GM23338 (cell line): ENCODE measurements at regions not wholly inside any gene's neighbourhood (a gene's known extent, or its start where the extent isn't known, plus 50 kb on each side); places are given as distances from the start of the nearest gene placed in this dataset.

Experiments used
- ATAC-seq: fragments of 200-7000 bp; cut with Tn5 transposase; 3 replicates; pipeline ENCODE4 v1.9.1; 2020
- DNase-seq: peaks from one replicate; pipeline ENCODE4 v3.0.0-alpha.2; 2015; ENCODE audit warnings: low spot score
- H2AFZ ChIP-seq: fragments of 200-600 bp; sonication (generic); 2 replicates; pipeline ENCODE4 v1.8.0; 2016; ENCODE audit warnings: antibody characterized with exemption, mild to moderate bottlenecking, moderate library complexity
- H3F3A ChIP-seq: fragments of 200-600 bp; sonication (generic); replicated peaks from 2 replicates; pipeline ENCODE4 v1.8.0; 2017; ENCODE audit warnings: antibody characterized with exemption, mixed run types, low read depth
- H3K27ac ChIP-seq: fragments of 200-600 bp; sonication (generic); 2 replicates; pipeline ENCODE4 v1.6.1; 2016; ENCODE audit warnings: low read depth
- H3K27me3 ChIP-seq: fragments of 200-600 bp; sonication (generic); 2 replicates; pipeline ENCODE4 v1.8.0; 2016; ENCODE audit warnings: mild to moderate bottlenecking, mixed run types, moderate library complexity; ENCODE audit not compliant: insufficient read depth
- H3K36me3 ChIP-seq: fragments of 200-600 bp; sonication (generic); 2 replicates; pipeline ENCODE4 v1.8.0; 2016; ENCODE audit warnings: mild to moderate bottlenecking; ENCODE audit not compliant: insufficient read depth
- H3K4me1 ChIP-seq: fragments of 200-600 bp; sonication (generic); 2 replicates; pipeline ENCODE4 v1.8.0; 2016; ENCODE audit warnings: mild to moderate bottlenecking, moderate library complexity; ENCODE audit not compliant: insufficient read depth
- H3K4me2 ChIP-seq: fragments of 200-600 bp; sonication (generic); 2 replicates; pipeline ENCODE4 v1.7.1; 2017; ENCODE audit warnings: mixed run types
- H3K4me3 ChIP-seq: fragments of 200-600 bp; sonication (generic); 2 replicates; pipeline ENCODE4 v1.6.1; 2016; ENCODE audit warnings: mixed run types
- H3K79me2 ChIP-seq: fragments of 200-600 bp; sonication (generic); replicated peaks from 2 replicates; pipeline ENCODE4 v1.8.0; 2017; ENCODE audit warnings: mild to moderate bottlenecking; ENCODE audit not compliant: insufficient read depth
- H3K9me2 ChIP-seq: fragments of 200-600 bp; sonication (generic); 2 replicates; pipeline ENCODE4 v1.8.0; 2017; ENCODE audit not compliant: insufficient read depth
- H4K20me1 ChIP-seq: fragments of 200-600 bp; sonication (generic); replicated peaks from 2 replicates; pipeline ENCODE4 v1.8.0; 2017; ENCODE audit warnings: mild to moderate bottlenecking; ENCODE audit not compliant: insufficient read depth
- H3K27ac Mint-ChIP-seq: 2 replicates; pipeline ENCODE4 v1.8.0; 2020; ENCODE audit warnings: inconsistent platforms, mild to moderate bottlenecking, moderate library complexity, mixed read lengths
- H3K27me3 Mint-ChIP-seq: 3 replicates; pipeline ENCODE4 v1.8.0; 2022; ENCODE audit warnings: low read depth, mild to moderate bottlenecking, moderate library complexity, mixed read lengths, inconsistent platforms; ENCODE audit not compliant: insufficient read depth, poor library complexity
- H3K36me3 Mint-ChIP-seq: 3 replicates; pipeline ENCODE4 v1.8.0; 2021; ENCODE audit warnings: low read depth, mild to moderate bottlenecking, inconsistent platforms, moderate library complexity, mixed read lengths
- H3K4me1 Mint-ChIP-seq: 3 replicates; pipeline ENCODE4 v1.8.0; 2020; ENCODE audit warnings: mild to moderate bottlenecking, inconsistent platforms, mixed read lengths
- H3K4me3 Mint-ChIP-seq: 3 replicates; pipeline ENCODE4 v1.8.0; 2021; ENCODE audit warnings: moderate library complexity, mild to moderate bottlenecking, inconsistent platforms, mixed read lengths
- H3K9me3 Mint-ChIP-seq: 3 replicates; pipeline ENCODE4 v1.8.0; 2020; ENCODE audit warnings: moderate library complexity, mild to moderate bottlenecking, inconsistent platforms, mixed read lengths
- CREB1 ChIP-seq: fragments of 250-450 bp; sonication (Bioruptor Pico); IDR thresholded peaks from 2 replicates; pipeline ENCODE4 v1.5.0; 2020; ENCODE audit warnings: low read depth, mild to moderate bottlenecking, moderate library complexity
- EZH2 ChIP-seq: fragments of 200-600 bp; sonication (generic); IDR thresholded peaks from one replicate; pipeline ENCODE4 v1.8.0; 2017; ENCODE audit warnings: antibody characterized with exemption, mild to moderate bottlenecking, low read depth; ENCODE audit not compliant: unreplicated experiment
- EZH2phosphoT487 ChIP-seq: fragments of 200-600 bp; sonication (generic); IDR thresholded peaks from one replicate; pipeline ENCODE4 v1.8.1; 2018; ENCODE audit warnings: antibody characterized with exemption; ENCODE audit not compliant: unreplicated experiment
- JUNB ChIP-seq: IDR thresholded peaks from one replicate; pipeline ENCODE4 v1.6.1; 2016; ENCODE audit warnings: antibody characterized with exemption; ENCODE audit not compliant: unreplicated experiment
- NANOG ChIP-seq: IDR thresholded peaks from 2 replicates; pipeline ENCODE4 v1.6.1; 2016; ENCODE audit warnings: antibody characterized with exemption, borderline replicate concordance
- POLR2AphosphoS5 ChIP-seq: IDR thresholded peaks from 2 replicates; pipeline ENCODE4 v1.6.1; 2016; ENCODE audit warnings: antibody characterized with exemption, low read depth
- STAT1 ChIP-seq: IDR thresholded peaks from one replicate; pipeline ENCODE4 v1.6.1; 2016; ENCODE audit warnings: antibody characterized with exemption; ENCODE audit not compliant: unreplicated experiment
- ZNF114 ChIP-seq: fragments of 250-450 bp; sonication (Bioruptor Pico); IDR thresholded peaks from 2 replicates; pipeline ENCODE4 v1.5.0; 2020; ENCODE audit warnings: mild to moderate bottlenecking, moderate library complexity
- ZNF331 ChIP-seq: fragments of 250-450 bp; sonication (Bioruptor Pico); IDR thresholded peaks from 2 replicates; pipeline ENCODE4 v1.5.0; 2020; ENCODE audit warnings: low read depth, mild to moderate bottlenecking, moderate library complexity
- TF ChIP-seq, protein P1 (sequence below): IDR thresholded peaks from 2 replicates; pipeline ENCODE4 v1.6.1; 2016; ENCODE audit warnings: antibody characterized with exemption
- TF ChIP-seq, protein P2 (sequence below): fragments of 250-450 bp; sonication (Bioruptor Pico); IDR thresholded peaks from 2 replicates; pipeline ENCODE4 v1.5.0; 2020; ENCODE audit warnings: mild to moderate bottlenecking, moderate library complexity
- TF ChIP-seq, protein P3 (sequence below), 2 experiments: fragments of 200-600 bp in 1 of 2; sonication (generic) in 1 of 2; conservative IDR thresholded peaks; 2 replicates each; pipeline versions ENCODE4 v1.5.1 to v1.6.1; 2016 to 2017; ENCODE audit warnings: antibody characterized with exemption in 2 of 2, low read depth in 2 of 2, mild to moderate bottlenecking in 2 of 2, moderate library complexity in 1 of 2
- TF ChIP-seq, protein P4 (sequence below): IDR thresholded peaks from one replicate; pipeline ENCODE4 v1.6.1; 2018; ENCODE audit warnings: antibody characterized with exemption; ENCODE audit not compliant: unreplicated experiment

DNA sequence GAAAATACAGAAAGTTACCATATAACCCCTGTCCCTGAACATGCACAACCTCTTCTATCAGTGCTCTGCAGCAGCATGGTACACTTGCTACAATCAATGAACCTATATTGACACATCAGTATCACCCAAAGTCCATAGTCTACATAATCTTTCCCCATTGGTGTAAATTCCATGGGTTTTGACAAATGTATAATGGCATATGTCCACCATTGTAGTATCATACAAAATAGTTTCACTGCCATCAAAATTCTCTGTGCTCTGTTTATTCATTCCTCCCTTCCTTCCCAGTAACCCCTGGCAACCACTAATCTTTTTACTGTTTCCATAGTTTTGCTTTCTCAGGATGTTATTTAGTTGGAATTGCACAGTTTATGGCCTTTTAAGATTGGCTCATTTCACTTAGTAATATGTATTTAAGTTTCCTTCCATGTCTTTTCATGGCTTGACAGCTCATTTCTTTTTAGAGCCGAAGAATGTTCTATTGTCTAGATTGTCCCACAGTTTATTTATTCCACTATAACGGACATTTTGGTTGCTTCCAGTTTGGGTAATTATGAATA is 1707.0 kb downstream of the EFNA5 start:
- no peaks in the 10 kb centered on the region for H3K27me3 ChIP-seq
- H2AFZ ChIP-seq: no peak overlapping the region
- no peak overlapping the region for H3K27ac ChIP-seq
- no peak overlapping the region for H3K27ac Mint-ChIP-seq
- H3K36me3 ChIP-seq: no peaks in the 10 kb centered on the region
- H3K4me3 Mint-ChIP-seq: no peak overlapping the region
- no peaks in the 10 kb centered on the region for H3K4me1 Mint-ChIP-seq
- H3K4me2 ChIP-seq: no peak overlapping the region
- H4K20me1 ChIP-seq: no peaks in the 10 kb centered on the region
- H3K9me3 Mint-ChIP-seq: no peaks in the 10 kb centered on the region
- H3K9me2 ChIP-seq: no peaks in the 10 kb centered on the region
- ATAC-seq (no peak), DNase-seq (no peak)
- no peaks in the 10 kb centered on the region for H3K79me2 ChIP-seq
- H3K4me3 ChIP-seq: no peak overlapping the region
- H3K4me1 ChIP-seq: no peaks in the 10 kb centered on the region
- H3K36me3 Mint-ChIP-seq: no peaks in the 10 kb centered on the region
- TF ChIP-seq, protein P1, sequence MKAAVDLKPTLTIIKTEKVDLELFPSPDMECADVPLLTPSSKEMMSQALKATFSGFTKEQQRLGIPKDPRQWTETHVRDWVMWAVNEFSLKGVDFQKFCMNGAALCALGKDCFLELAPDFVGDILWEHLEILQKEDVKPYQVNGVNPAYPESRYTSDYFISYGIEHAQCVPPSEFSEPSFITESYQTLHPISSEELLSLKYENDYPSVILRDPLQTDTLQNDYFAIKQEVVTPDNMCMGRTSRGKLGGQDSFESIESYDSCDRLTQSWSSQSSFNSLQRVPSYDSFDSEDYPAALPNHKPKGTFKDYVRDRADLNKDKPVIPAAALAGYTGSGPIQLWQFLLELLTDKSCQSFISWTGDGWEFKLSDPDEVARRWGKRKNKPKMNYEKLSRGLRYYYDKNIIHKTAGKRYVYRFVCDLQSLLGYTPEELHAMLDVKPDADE: no peak
- no peak for TF ChIP-seq JUNB
- no peak for TF ChIP-seq CREB1 (CRISPR knock-in tag)
- TF ChIP-seq, protein P2, sequence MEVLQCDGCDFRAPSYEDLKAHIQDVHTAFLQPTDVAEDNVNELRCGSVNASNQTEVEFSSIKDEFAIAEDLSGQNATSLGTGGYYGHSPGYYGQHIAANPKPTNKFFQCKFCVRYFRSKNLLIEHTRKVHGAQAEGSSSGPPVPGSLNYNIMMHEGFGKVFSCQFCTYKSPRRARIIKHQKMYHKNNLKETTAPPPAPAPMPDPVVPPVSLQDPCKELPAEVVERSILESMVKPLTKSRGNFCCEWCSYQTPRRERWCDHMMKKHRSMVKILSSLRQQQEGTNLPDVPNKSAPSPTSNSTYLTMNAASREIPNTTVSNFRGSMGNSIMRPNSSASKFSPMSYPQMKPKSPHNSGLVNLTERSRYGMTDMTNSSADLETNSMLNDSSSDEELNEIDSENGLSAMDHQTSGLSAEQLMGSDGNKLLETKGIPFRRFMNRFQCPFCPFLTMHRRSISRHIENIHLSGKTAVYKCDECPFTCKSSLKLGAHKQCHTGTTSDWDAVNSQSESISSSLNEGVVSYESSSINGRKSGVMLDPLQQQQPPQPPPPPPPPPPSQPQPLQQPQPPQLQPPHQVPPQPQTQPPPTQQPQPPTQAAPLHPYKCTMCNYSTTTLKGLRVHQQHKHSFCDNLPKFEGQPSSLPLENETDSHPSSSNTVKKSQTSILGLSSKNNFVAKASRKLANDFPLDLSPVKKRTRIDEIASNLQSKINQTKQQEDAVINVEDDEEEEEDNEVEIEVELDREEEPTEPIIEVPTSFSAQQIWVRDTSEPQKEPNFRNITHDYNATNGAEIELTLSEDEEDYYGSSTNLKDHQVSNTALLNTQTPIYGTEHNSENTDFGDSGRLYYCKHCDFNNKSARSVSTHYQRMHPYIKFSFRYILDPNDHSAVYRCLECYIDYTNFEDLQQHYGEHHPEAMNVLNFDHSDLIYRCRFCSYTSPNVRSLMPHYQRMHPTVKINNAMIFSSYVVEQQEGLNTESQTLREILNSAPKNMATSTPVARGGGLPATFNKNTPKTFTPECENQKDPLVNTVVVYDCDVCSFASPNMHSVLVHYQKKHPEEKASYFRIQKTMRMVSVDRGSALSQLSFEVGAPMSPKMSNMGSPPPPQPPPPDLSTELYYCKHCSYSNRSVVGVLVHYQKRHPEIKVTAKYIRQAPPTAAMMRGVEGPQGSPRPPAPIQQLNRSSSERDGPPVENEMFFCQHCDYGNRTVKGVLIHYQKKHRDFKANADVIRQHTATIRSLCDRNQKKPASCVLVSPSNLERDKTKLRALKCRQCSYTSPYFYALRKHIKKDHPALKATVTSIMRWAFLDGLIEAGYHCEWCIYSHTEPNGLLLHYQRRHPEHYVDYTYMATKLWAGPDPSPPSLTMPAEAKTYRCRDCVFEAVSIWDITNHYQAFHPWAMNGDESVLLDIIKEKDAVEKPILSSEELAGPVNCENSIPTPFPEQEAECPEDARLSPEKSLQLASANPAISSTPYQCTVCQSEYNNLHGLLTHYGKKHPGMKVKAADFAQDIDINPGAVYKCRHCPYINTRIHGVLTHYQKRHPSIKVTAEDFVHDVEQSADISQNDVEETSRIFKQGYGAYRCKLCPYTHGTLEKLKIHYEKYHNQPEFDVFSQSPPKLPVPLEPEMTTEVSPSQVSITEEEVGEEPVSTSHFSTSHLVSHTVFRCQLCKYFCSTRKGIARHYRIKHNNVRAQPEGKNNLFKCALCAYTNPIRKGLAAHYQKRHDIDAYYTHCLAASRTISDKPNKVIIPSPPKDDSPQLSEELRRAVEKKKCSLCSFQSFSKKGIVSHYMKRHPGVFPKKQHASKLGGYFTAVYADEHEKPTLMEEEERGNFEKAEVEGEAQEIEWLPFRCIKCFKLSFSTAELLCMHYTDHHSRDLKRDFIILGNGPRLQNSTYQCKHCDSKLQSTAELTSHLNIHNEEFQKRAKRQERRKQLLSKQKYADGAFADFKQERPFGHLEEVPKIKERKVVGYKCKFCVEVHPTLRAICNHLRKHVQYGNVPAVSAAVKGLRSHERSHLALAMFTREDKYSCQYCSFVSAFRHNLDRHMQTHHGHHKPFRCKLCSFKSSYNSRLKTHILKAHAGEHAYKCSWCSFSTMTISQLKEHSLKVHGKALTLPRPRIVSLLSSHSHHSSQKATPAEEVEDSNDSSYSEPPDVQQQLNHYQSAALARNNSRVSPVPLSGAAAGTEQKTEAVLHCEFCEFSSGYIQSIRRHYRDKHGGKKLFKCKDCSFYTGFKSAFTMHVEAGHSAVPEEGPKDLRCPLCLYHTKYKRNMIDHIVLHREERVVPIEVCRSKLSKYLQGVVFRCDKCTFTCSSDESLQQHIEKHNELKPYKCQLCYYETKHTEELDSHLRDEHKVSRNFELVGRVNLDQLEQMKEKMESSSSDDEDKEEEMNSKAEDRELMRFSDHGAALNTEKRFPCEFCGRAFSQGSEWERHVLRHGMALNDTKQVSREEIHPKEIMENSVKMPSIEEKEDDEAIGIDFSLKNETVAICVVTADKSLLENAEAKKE (CRISPR knock-in tag): no peak
- TF ChIP-seq ZNF331 (CRISPR knock-in tag): no peak
- TF ChIP-seq NANOG: no peak
- TF ChIP-seq, protein P3, sequence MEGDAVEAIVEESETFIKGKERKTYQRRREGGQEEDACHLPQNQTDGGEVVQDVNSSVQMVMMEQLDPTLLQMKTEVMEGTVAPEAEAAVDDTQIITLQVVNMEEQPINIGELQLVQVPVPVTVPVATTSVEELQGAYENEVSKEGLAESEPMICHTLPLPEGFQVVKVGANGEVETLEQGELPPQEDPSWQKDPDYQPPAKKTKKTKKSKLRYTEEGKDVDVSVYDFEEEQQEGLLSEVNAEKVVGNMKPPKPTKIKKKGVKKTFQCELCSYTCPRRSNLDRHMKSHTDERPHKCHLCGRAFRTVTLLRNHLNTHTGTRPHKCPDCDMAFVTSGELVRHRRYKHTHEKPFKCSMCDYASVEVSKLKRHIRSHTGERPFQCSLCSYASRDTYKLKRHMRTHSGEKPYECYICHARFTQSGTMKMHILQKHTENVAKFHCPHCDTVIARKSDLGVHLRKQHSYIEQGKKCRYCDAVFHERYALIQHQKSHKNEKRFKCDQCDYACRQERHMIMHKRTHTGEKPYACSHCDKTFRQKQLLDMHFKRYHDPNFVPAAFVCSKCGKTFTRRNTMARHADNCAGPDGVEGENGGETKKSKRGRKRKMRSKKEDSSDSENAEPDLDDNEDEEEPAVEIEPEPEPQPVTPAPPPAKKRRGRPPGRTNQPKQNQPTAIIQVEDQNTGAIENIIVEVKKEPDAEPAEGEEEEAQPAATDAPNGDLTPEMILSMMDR (conservative IDR thresholded peaks at IDR 0.05; ENCODE audit: low read depth in 2 of 2): no peak
- TF ChIP-seq ZNF114 (CRISPR knock-in tag): no peak
- no peak for TF ChIP-seq EZH2phosphoT487
- no peak for TF ChIP-seq EZH2
- TF ChIP-seq POLR2AphosphoS5: no peak
- TF ChIP-seq, protein P4, sequence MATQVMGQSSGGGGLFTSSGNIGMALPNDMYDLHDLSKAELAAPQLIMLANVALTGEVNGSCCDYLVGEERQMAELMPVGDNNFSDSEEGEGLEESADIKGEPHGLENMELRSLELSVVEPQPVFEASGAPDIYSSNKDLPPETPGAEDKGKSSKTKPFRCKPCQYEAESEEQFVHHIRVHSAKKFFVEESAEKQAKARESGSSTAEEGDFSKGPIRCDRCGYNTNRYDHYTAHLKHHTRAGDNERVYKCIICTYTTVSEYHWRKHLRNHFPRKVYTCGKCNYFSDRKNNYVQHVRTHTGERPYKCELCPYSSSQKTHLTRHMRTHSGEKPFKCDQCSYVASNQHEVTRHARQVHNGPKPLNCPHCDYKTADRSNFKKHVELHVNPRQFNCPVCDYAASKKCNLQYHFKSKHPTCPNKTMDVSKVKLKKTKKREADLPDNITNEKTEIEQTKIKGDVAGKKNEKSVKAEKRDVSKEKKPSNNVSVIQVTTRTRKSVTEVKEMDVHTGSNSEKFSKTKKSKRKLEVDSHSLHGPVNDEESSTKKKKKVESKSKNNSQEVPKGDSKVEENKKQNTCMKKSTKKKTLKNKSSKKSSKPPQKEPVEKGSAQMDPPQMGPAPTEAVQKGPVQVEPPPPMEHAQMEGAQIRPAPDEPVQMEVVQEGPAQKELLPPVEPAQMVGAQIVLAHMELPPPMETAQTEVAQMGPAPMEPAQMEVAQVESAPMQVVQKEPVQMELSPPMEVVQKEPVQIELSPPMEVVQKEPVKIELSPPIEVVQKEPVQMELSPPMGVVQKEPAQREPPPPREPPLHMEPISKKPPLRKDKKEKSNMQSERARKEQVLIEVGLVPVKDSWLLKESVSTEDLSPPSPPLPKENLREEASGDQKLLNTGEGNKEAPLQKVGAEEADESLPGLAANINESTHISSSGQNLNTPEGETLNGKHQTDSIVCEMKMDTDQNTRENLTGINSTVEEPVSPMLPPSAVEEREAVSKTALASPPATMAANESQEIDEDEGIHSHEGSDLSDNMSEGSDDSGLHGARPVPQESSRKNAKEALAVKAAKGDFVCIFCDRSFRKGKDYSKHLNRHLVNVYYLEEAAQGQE: no peak
- TF ChIP-seq STAT1: no peak
- H3K27me3 Mint-ChIP-seq: no peaks in the 10 kb centered on the region
- H3F3A ChIP-seq: no peaks in the 10 kb centered on the region
